Fibroblast of lung (primary cell): ENCODE measurements at regions not wholly inside any gene's neighbourhood (a gene's known extent, or its start where the extent isn't known, plus 50 kb on each side); places are given as distances from the start of the nearest gene placed in this dataset.

ENCODE experiments used
- CTCF ChIP-seq, 2 donors: IDR thresholded peaks in 1 of 2; conservative IDR thresholded peaks in 1 of 2; 1 replicate in 1 of 2; 2 replicates in 1 of 2; pipeline ENCODE4 v1.5.1; 2011 to 2012; ENCODE audit warnings: low read length in 2 of 2, control low read depth in 1 of 2, inconsistent platforms in 1 of 2, low read depth in 1 of 2, mild to moderate bottlenecking in 1 of 2
- EZH2 ChIP-seq: IDR thresholded peaks from 2 replicates; pipeline ENCODE4 v1.5.1; 2012; ENCODE audit warnings: low read length, control low read depth, mild to moderate bottlenecking; ENCODE audit errors: missing control alignments

GRCh38 chr10:125274961-125275360 lies 114.6 kb upstream of the CTBP2 start:
- no peak for TF ChIP-seq CTCF (conservative IDR thresholded peaks at IDR 0.05 in 1 of 2, IDR thresholded peaks at IDR 0.05 in 1 of 2; ENCODE audit: low read depth in 1 of 2, low read length in 2 of 2)
- TF ChIP-seq EZH2, result no peak
